Heart left ventricle (tissue), 16 donors: ENCODE measurements at regions not wholly inside any gene's neighbourhood (a gene's known extent, or its start where the extent isn't known, plus 50 kb on each side); places are given as distances from the start of the nearest gene placed in this dataset.

Source experiments
- ATAC-seq, 4 donors: fragments of 200-7000 bp; cut with Tn5 transposase; one replicate each; pipeline ENCODE4 v1.9.1; 2020 to 2022; ENCODE audit warnings: moderate library complexity in 4 of 4, mild to moderate bottlenecking in 3 of 4, moderate number of reproducible peaks in 1 of 4
- DNase-seq, 5 donors: peaks; one replicate each; pipeline ENCODE4 v3.0.0-alpha.2; 2020
- H3K27ac ChIP-seq, 12 donors: fragments of 200-600 bp; sonication (generic) in 4 of 12; one replicate each; pipeline versions ENCODE4 v1.5.0 to v1.8.0; 2016 to 2022; ENCODE audit warnings: mild to moderate bottlenecking in 2 of 12
- H3K27me3 ChIP-seq, 9 donors: fragments of 200-600 bp; sonication (generic) in 2 of 9; one replicate each; pipeline versions ENCODE4 v1.5.1 to v1.8.0; 2016 to 2022; ENCODE audit warnings: mild to moderate bottlenecking in 3 of 9
- H3K36me3 ChIP-seq, 9 donors: fragments of 200-600 bp; sonication (generic) in 2 of 9; one replicate each; pipeline versions ENCODE4 v1.5.0 to v1.8.0; 2018 to 2022; ENCODE audit warnings: mild to moderate bottlenecking in 2 of 9
- H3K4me1 ChIP-seq, 12 donors: fragments of 200-600 bp; sonication (generic) in 4 of 12; one replicate each; pipeline versions ENCODE4 v1.5.0 to v1.8.0; 2016 to 2022; ENCODE audit warnings: mild to moderate bottlenecking in 3 of 12
- H3K4me3 ChIP-seq, 12 donors: fragments of 200-600 bp; sonication (generic) in 4 of 12; one replicate each; pipeline versions ENCODE4 v1.5.0 to v1.8.0; 2017 to 2022; ENCODE audit warnings: mild to moderate bottlenecking in 9 of 12, moderate library complexity in 4 of 12
- H3K9me3 ChIP-seq, 12 donors: fragments of 200-600 bp; sonication (generic) in 4 of 12; one replicate each; pipeline versions ENCODE4 v1.5.0 to v1.8.0; 2016 to 2022; ENCODE audit warnings: mild to moderate bottlenecking in 1 of 12
- CTCF ChIP-seq, 12 donors: fragments of 200-600 bp; sonication (generic) in 4 of 12; IDR thresholded peaks; one replicate each; pipeline versions ENCODE4 v1.5.0 to v1.8.0; 2018 to 2022; ENCODE audit warnings: antibody characterized with exemption in 12 of 12, mild to moderate bottlenecking in 5 of 12
- POLR2A ChIP-seq, 2 donors: fragments of 450-650 bp; IDR thresholded peaks; one replicate each; pipeline ENCODE4 v1.6.1; 2017; ENCODE audit warnings: antibody characterized with exemption in 2 of 2, mild to moderate bottlenecking in 2 of 2, moderate library complexity in 2 of 2
- WGBS, 4 donors: extraction: QIAGEN DNeasy Blood & Tissue Kit in 2 of 4; methylation state at CpG; one replicate each; pipeline versions ENCODE4 v1.1.5 to v1.1.7; 2013 to 2018; 5-methylcytosine and 5-hydroxymethylcytosine counted together
- intact Hi-C, 10 donors: fragments of 100-400 bp; cut with DNase I; formaldehyde crosslinking; loops; one replicate each; pipeline versions ENCODE4 v1.11.1 to v1.14.2; 2022
- donor health status: ischemic (EF 13 %, LVEDD 7.1; RV severe dilation, severe dysfunction).
- donor health status: healthy with polysubstance abuse.
- donor health status: DM: no; HTN: yes; CAD: no.
- donor health status: DM: no; HTN: no; CAD: no.
- donor health status: ischemic (EF 25% LVEDD 6.9; RV normal size, moderate dysfunction).
- donor health status: ischemic (EF 25% LVEDD 5.7; RV mildly dilated, moderate dysfunction).
- donor health status: healthy.
- donor health status: DM: yes; HTN: yes; CAD: no.
- donor health status: ischemic (EF 35%, LVEDD 5.7; RV mildly dilated, moderate dysfunction).
- donor health status: nonischemic (EF 11% LVEDD 7.7; RV severe dilation, severe dysfunction).
- donor health status: DM: yes; HTN: yes; CAD: no.
- donor health status: PGD.
- donor health status: ischemic (EF 29% LVEDD 5.4; RV normal size, mild dysfunction).
- donor health status: nonischemic (EF 23%, LVEDD 6.1; RV moderate dilation, normal function).

GRCh38 chr12:24414480-24414879, 465.0 kb upstream of the SOX5 start:
- H3K4me3 ChIP-seq, result peak overlapping the region in 1 of 12 donors; percentile 10

DNA sequence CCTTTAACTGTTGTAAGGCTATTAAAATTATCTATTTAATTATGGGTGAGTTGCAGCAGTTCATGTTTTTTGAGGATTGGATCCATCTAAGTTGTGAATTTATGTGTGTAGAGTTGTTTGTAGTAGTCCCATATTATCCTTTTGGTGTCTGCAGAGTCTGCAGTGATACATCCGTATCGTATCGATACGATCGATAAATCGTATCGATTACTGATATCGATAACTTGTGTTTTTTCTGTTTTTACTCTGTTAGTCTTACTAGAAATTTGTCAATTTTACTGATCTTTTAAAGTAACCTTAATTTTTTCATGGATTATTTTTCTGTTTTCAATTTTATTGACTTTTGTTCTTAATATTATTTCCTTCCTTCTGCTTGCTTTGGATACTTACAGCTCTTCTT, 462.5 kb upstream of the SOX5 start:
- Histone ChIP-seq H3K4me1 (peaks cover 0 to 5% (median 0%) of the 10 kb centered on the region in 12 donors), H3K27me3 (no peaks in the 10 kb centered on the region), H3K36me3 (no peaks in the 10 kb centered on the region), H3K27ac (no peak overlapping the region), H3K9me3 (peaks cover 0 to 4% (median 0%) of the 10 kb centered on the region in 12 donors), H3K4me3 (no peak overlapping the region)
- TF ChIP-seq POLR2A (IDR thresholded peaks at IDR 0.05) (no peak), CTCF (IDR thresholded peaks at IDR 0.05) (no peak)
- DNase-seq, result no peak
- no peak for ATAC-seq
- intact Hi-C loops, result no loop called here
- WGBS, 4 donors, result 95 to 98% (median 97%) methylated on average over 8 of the region's 8 CpGs

More at GRCh38 chr12:24414480-24414879, 465.0 kb upstream of the SOX5 start:
- ATAC-seq, result no peak
- intact Hi-C loops, result no loop called here
- WGBS, 4 donors, result 36 to 56% (median 46%) methylated on average over 5 of the region's 5 CpGs
- no peak for DNase-seq
- no peaks in the 10 kb centered on the region for H3K36me3 ChIP-seq
- no peaks in the 10 kb centered on the region for H3K27me3 ChIP-seq
- no peaks in the 10 kb centered on the region for H3K9me3 ChIP-seq
- peaks cover 0 to 5% (median 0%) of the 10 kb centered on the region in 12 donors for H3K4me1 ChIP-seq
- H3K27ac ChIP-seq, result no peak overlapping the region
- TF ChIP-seq POLR2A (IDR thresholded peaks at IDR 0.05), result no peak
- no peak for TF ChIP-seq CTCF (IDR thresholded peaks at IDR 0.05)

DNA sequence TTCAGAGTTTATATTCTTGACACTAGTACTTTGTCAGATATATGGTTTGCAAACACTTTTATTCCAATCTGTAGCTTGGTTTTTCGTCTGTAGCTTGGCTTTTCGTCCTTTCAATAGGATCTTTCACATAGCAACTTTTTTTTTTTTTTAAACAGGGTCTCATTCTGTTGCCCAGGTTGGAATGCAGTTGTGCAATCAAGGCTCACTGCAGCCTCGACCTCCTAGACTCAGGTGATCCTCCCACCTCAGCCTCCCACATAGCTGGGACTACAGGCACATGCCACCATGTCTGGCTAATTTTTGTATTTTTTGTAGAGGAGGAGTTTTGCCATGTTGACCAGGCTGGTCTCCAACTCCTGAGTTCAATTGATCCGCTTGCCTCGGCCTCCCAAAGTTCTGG, 460.4 kb upstream of the SOX5 start:
- Histone ChIP-seq H3K36me3 (no peaks in the 10 kb centered on the region), H3K4me1 (peaks cover 0 to 5% (median 0%) of the 10 kb centered on the region in 12 donors), H3K4me3 (no peak overlapping the region), H3K9me3 (peaks cover 0 to 4% (median 0%) of the 10 kb centered on the region in 12 donors), H3K27ac (no peak overlapping the region), H3K27me3 (no peaks in the 10 kb centered on the region)
- intact Hi-C loops, result no loop called here
- 81 to 90% (median 84%) methylated on average over 5 of the region's 5 CpGs for WGBS, 4 donors
- DNase-seq (no peak), ATAC-seq (no peak)
- TF ChIP-seq POLR2A (IDR thresholded peaks at IDR 0.05) (no peak), CTCF (IDR thresholded peaks at IDR 0.05) (no peak)

DNA sequence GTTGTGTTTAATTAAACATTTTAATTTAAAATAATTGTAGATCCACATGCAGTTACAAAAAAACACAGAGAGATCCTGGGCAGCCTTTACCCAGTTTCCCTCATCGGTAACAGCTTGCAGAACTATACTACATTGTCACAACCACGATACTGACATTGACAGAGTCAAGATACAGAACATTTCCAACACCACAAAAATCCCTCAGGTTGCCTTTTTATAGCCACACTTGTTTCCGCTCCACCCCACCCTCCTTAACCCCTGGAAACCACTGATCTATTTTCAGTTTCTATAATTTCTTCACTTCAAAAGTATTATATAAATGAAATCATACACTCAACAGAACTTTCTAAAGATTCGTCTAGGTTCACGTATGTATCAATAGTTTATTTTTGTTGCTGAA, 458.8 kb upstream of the SOX5 start:
- Histone ChIP-seq H3K4me1 (no peaks in the 10 kb centered on the region), H3K36me3 (no peaks in the 10 kb centered on the region), H3K9me3 (peaks cover 0 to 4% (median 0%) of the 10 kb centered on the region in 12 donors), H3K27me3 (no peaks in the 10 kb centered on the region), H3K4me3 (no peak overlapping the region), H3K27ac (no peak overlapping the region)
- DNase-seq, result no peak
- ATAC-seq, result no peak
- intact Hi-C loops, result no loop called here
- TF ChIP-seq CTCF (IDR thresholded peaks at IDR 0.05) (no peak), POLR2A (IDR thresholded peaks at IDR 0.05) (no peak)
- 66 to 82% (median 75%) methylated on average over 5 of the region's 5 CpGs for WGBS, 4 donors
